SK-N-SH treated with all-trans-retinoic acid at 6 μM for 48 hours (cell line): ENCODE measurements at regions not wholly inside any gene's neighbourhood (a gene's known extent, or its start where the extent isn't known, plus 50 kb on each side); places are given as distances from the start of the nearest gene placed in this dataset.

Source experiments
- ATAC-seq: fragments of 200-7000 bp; cut with Tn5 transposase; 3 replicates; pipeline ENCODE4 v1.9.1; 2020; ENCODE audit warnings: mild to moderate bottlenecking, moderate library complexity
- ARNTL ChIP-seq: fragments of 450-650 bp; formaldehyde crosslinking; IDR thresholded peaks from 2 replicates; pipeline ENCODE4 v1.5.0; 2020; ENCODE audit warnings: low read depth, mild to moderate bottlenecking, moderate library complexity, borderline replicate concordance
- CREB5 ChIP-seq: fragments of 250-450 bp; sonication (Bioruptor Pico); IDR thresholded peaks from 2 replicates; pipeline ENCODE4 v1.5.1; 2020; ENCODE audit warnings: low read depth, mild to moderate bottlenecking, moderate library complexity
- CSDC2 ChIP-seq: fragments of 250-450 bp; sonication (Bioruptor Pico); IDR thresholded peaks from 2 replicates; pipeline ENCODE4 v1.5.0; 2020; ENCODE audit warnings: mild to moderate bottlenecking, moderate library complexity
- CSRNP3 ChIP-seq: fragments of 250-450 bp; sonication (Bioruptor Pico); IDR thresholded peaks from 2 replicates; pipeline ENCODE4 v1.5.1; 2021; ENCODE audit warnings: mild to moderate bottlenecking, moderate library complexity
- ESRRG ChIP-seq: fragments of 250-450 bp; sonication (Bioruptor Pico); IDR thresholded peaks from 2 replicates; pipeline ENCODE4 v1.6.1; 2021; ENCODE audit warnings: mild to moderate bottlenecking
- GLIS3 ChIP-seq: fragments of 250-450 bp; sonication (Bioruptor Pico); IDR thresholded peaks from 2 replicates; pipeline ENCODE4 v1.5.0; 2020; ENCODE audit warnings: mild to moderate bottlenecking, moderate library complexity
- ISL1 ChIP-seq: fragments of 250-450 bp; sonication (Bioruptor Pico); IDR thresholded peaks from 2 replicates; pipeline ENCODE4 v2.1.2; 2022; ENCODE audit warnings: mild to moderate bottlenecking, moderate library complexity
- OSR1 ChIP-seq: fragments of 250-450 bp; sonication (Bioruptor Pico); IDR thresholded peaks from 2 replicates; pipeline ENCODE4 v1.8.0; 2022; ENCODE audit warnings: moderate library complexity, mild to moderate bottlenecking, inconsistent platforms
- POU6F1 ChIP-seq: fragments of 250-450 bp; sonication (Bioruptor Pico); IDR thresholded peaks from 2 replicates; pipeline ENCODE4 v1.8.0; 2021; ENCODE audit warnings: low read depth, mild to moderate bottlenecking, moderate library complexity, borderline replicate concordance
- PPARA ChIP-seq: fragments of 250-450 bp; sonication (Bioruptor Pico); IDR thresholded peaks from 2 replicates; pipeline ENCODE4 v1.5.0; 2020; ENCODE audit warnings: mild to moderate bottlenecking, borderline replicate concordance
- SNAI2 ChIP-seq: fragments of 250-450 bp; sonication (Bioruptor Pico); IDR thresholded peaks from 2 replicates; pipeline ENCODE4 v1.5.0; 2020; ENCODE audit warnings: mild to moderate bottlenecking, moderate library complexity
- TCF4 ChIP-seq: fragments of 250-450 bp; sonication (Bioruptor Pico); IDR thresholded peaks from 2 replicates; pipeline ENCODE4 v1.8.0; 2021; ENCODE audit warnings: mild to moderate bottlenecking, moderate library complexity, borderline replicate concordance
- TSHZ2 ChIP-seq: fragments of 250-450 bp; sonication (Bioruptor Pico); IDR thresholded peaks from 2 replicates; pipeline ENCODE4 v1.5.0; 2020; ENCODE audit warnings: mild to moderate bottlenecking, moderate library complexity
- ZC3H10 ChIP-seq: fragments of 250-450 bp; sonication (Bioruptor Pico); IDR thresholded peaks from 2 replicates; pipeline ENCODE4 v1.5.1; 2021; ENCODE audit warnings: mild to moderate bottlenecking, moderate library complexity
- ZFP3 ChIP-seq: fragments of 250-450 bp; sonication (Bioruptor Pico); IDR thresholded peaks from 2 replicates; pipeline ENCODE4 v1.5.0; 2020; ENCODE audit warnings: mild to moderate bottlenecking, moderate library complexity
- ZFP30 ChIP-seq: fragments of 450-650 bp; formaldehyde crosslinking; IDR thresholded peaks from 2 replicates; pipeline ENCODE4 v1.5.0; 2022; ENCODE audit warnings: mild to moderate bottlenecking, moderate library complexity
- ZNF565 ChIP-seq: fragments of 450-650 bp; formaldehyde crosslinking; conservative IDR thresholded peaks from 2 replicates; pipeline ENCODE4 v1.5.0; 2020; ENCODE audit warnings: low read depth, mild to moderate bottlenecking, moderate library complexity
- ZNF70 ChIP-seq: fragments of 450-650 bp; formaldehyde crosslinking; IDR thresholded peaks from 2 replicates; pipeline ENCODE4 v1.5.0; 2020; ENCODE audit warnings: mild to moderate bottlenecking, moderate library complexity
- ZNF8 ChIP-seq: fragments of 450-650 bp; formaldehyde crosslinking; IDR thresholded peaks from 2 replicates; pipeline ENCODE4 v1.5.0; 2020; ENCODE audit warnings: mild to moderate bottlenecking, moderate library complexity

- TF ChIP-seq CREB5 (CRISPR knock-in tag) (no peak), ESRRG (CRISPR knock-in tag) (no peak), SNAI2 (CRISPR knock-in tag) (no peak), TCF4 (CRISPR knock-in tag) (no peak)
Measured at GRCh38 chr1:80520949-80521348, 1279.8 kb upstream of the ADGRL2 start (continued).

- ATAC-seq: no peak
- no peak for TF ChIP-seq ARNTL
- TF ChIP-seq ISL1: no peak
- TF ChIP-seq ZNF70 (CRISPR knock-in tag): no peak
- TF ChIP-seq ZNF565: no peak
- TF ChIP-seq ZFP3 (CRISPR knock-in tag): no peak
- no peak for TF ChIP-seq PPARA (CRISPR knock-in tag)
- no peak for TF ChIP-seq ZC3H10 (CRISPR knock-in tag)
- no peak for TF ChIP-seq ESRRG (CRISPR knock-in tag)
- TF ChIP-seq ZNF8 (CRISPR knock-in tag): no peak
- no peak for TF ChIP-seq CSRNP3 (CRISPR knock-in tag)
- no peak for TF ChIP-seq POU6F1 (CRISPR knock-in tag)
- no peak for TF ChIP-seq OSR1 (CRISPR knock-in tag)
- TF ChIP-seq TSHZ2 (CRISPR knock-in tag): no peak
- no peak for TF ChIP-seq CSDC2
- no peak for TF ChIP-seq ZFP30 (CRISPR knock-in tag)
Measured at GRCh38 chr1:80517062-80517461, 1283.7 kb upstream of the ADGRL2 start.

- TF ChIP-seq ZNF8 (CRISPR knock-in tag): no peak
- no peak for TF ChIP-seq CREB5 (CRISPR knock-in tag)
- TF ChIP-seq ARNTL: no peak
- no peak for TF ChIP-seq CSRNP3 (CRISPR knock-in tag)
- TF ChIP-seq ZNF565: no peak
- no peak for TF ChIP-seq PPARA (CRISPR knock-in tag)
- ATAC-seq: no peak
Measured at GRCh38 chr1:80509965-80510522, 1290.7 kb upstream of the ADGRL2 start.

- no peak for ATAC-seq
- no peak for TF ChIP-seq SNAI2 (CRISPR knock-in tag)
- TF ChIP-seq ZFP30 (CRISPR knock-in tag): no peak
- no peak for TF ChIP-seq POU6F1 (CRISPR knock-in tag)
- no peak for TF ChIP-seq TCF4 (CRISPR knock-in tag)
- no peak for TF ChIP-seq CSRNP3 (CRISPR knock-in tag)
- TF ChIP-seq GLIS3 (CRISPR knock-in tag): no peak
- TF ChIP-seq OSR1 (CRISPR knock-in tag): no peak
- no peak for TF ChIP-seq ZC3H10 (CRISPR knock-in tag)
Measured at GRCh38 chr1:80506216-80506615, 1294.5 kb upstream of the ADGRL2 start.
